ENCODE measurements at regions not wholly inside any gene's neighbourhood (a gene's known extent, or its start where the extent isn't known, plus 50 kb on each side); places are given as distances from the start of the nearest gene placed in this dataset.

GRCh38 chr2:16025876-16026640, 85.7 kb downstream of the MYCN start:
- TF ChIP-seq YY1 (IDR thresholded peaks at IDR 0.05; ENCODE audit: insufficient read depth, insufficient read length) = no peak
- no peak for TF ChIP-seq ZNF274 (IDR thresholded peaks at IDR 0.05; ENCODE audit: low read depth, low read length)
- no peak for TF ChIP-seq SUZ12 (IDR thresholded peaks at IDR 0.05; ENCODE audit: extremely low read depth, insufficient read depth, insufficient read length)
